ENCODE measurements at regions not wholly inside any gene's neighbourhood (a gene's known extent, or its start where the extent isn't known, plus 50 kb on each side); places are given as distances from the start of the nearest gene placed in this dataset.

GRCh38 chr12:111040690-111041089 lies 120.3 kb upstream of the MYL2 start:
- TF ChIP-seq, protein P1, sequence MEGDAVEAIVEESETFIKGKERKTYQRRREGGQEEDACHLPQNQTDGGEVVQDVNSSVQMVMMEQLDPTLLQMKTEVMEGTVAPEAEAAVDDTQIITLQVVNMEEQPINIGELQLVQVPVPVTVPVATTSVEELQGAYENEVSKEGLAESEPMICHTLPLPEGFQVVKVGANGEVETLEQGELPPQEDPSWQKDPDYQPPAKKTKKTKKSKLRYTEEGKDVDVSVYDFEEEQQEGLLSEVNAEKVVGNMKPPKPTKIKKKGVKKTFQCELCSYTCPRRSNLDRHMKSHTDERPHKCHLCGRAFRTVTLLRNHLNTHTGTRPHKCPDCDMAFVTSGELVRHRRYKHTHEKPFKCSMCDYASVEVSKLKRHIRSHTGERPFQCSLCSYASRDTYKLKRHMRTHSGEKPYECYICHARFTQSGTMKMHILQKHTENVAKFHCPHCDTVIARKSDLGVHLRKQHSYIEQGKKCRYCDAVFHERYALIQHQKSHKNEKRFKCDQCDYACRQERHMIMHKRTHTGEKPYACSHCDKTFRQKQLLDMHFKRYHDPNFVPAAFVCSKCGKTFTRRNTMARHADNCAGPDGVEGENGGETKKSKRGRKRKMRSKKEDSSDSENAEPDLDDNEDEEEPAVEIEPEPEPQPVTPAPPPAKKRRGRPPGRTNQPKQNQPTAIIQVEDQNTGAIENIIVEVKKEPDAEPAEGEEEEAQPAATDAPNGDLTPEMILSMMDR (IDR thresholded peaks at IDR 0.05): no peak
- no peak for TF ChIP-seq ZFX (IDR thresholded peaks at IDR 0.05; ENCODE audit: borderline replicate concordance)
